HG03159 (cell line): ENCODE measurements at regions not wholly inside any gene's neighbourhood (a gene's known extent, or its start where the extent isn't known, plus 50 kb on each side); places are given as distances from the start of the nearest gene placed in this dataset.
"Not testable (repeated sequence)": the region's sequence is repeated elsewhere in the genome, so short reads cannot be mapped to it uniquely, and the experiment has no call there.

Source experiments
- ATAC-seq: cut with Tn5 transposase; IDR thresholded peaks from one replicate; pipeline ENCODE4 v1.9.1; 2021; ENCODE audit warnings: mild to moderate bottlenecking, moderate library complexity; ENCODE audit not compliant: unreplicated experiment

GRCh38 chr2:37569131-37569823 lies 102.2 kb downstream of the CDC42EP3 start:
- no peak for ATAC-seq

- no peak for ATAC-seq
These were observed 101.3 kb downstream of the CDC42EP3 start for GRCh38 chr2:37569986-37570679.

GRCh38 chr2:37570773-37571586 lies 100.5 kb downstream of the CDC42EP3 start:
- ATAC-seq = peak; percentile 78

- no peak for ATAC-seq
These were observed 99.8 kb downstream of the CDC42EP3 start for GRCh38 chr2:37571587-37572136.

GRCh38 chr2:37573451-37574388 lies 97.7 kb downstream of the CDC42EP3 start:
- peak; percentile 46 for ATAC-seq

GRCh38 chr2:37575780-37576179 lies 95.7 kb downstream of the CDC42EP3 start:
- no peak for ATAC-seq

- ATAC-seq = not testable (repeated sequence)
These were observed 95.2 kb downstream of the CDC42EP3 start for GRCh38 chr2:37576194-37576593.

GRCh38 chr2:37576831-37577230 lies 94.6 kb downstream of the CDC42EP3 start:
- ATAC-seq = no peak

- ATAC-seq = no peak
These were observed 92.2 kb downstream of the CDC42EP3 start for GRCh38 chr2:37579192-37579713.

GRCh38 chr2:37579949-37580348 lies 91.5 kb downstream of the CDC42EP3 start:
- ATAC-seq = not testable (repeated sequence)

GRCh38 chr2:37581433-37581832 lies 90.0 kb downstream of the CDC42EP3 start:
- no peak for ATAC-seq

GRCh38 chr2:37582481-37583220 lies 88.8 kb downstream of the CDC42EP3 start:
- ATAC-seq = no peak

- no peak for ATAC-seq
These were observed 88.0 kb downstream of the CDC42EP3 start for GRCh38 chr2:37583402-37583801.

- ATAC-seq = no peak
These were observed 87.6 kb downstream of the CDC42EP3 start for GRCh38 chr2:37583867-37584266.

GRCh38 chr2:37585295-37585908 lies 86.0 kb downstream of the CDC42EP3 start:
- ATAC-seq = no peak

GRCh38 chr2:37585982-37586621 lies 85.3 kb downstream of the CDC42EP3 start:
- ATAC-seq = peak; percentile 57

- no peak for ATAC-seq
These were observed 84.7 kb downstream of the CDC42EP3 start for GRCh38 chr2:37586663-37587317.

GRCh38 chr2:37587817-37588216 lies 83.6 kb downstream of the CDC42EP3 start:
- ATAC-seq = no peak
